ENCODE measurements at regions not wholly inside any gene's neighbourhood (a gene's known extent, or its start where the extent isn't known, plus 50 kb on each side); places are given as distances from the start of the nearest gene placed in this dataset.

DNA sequence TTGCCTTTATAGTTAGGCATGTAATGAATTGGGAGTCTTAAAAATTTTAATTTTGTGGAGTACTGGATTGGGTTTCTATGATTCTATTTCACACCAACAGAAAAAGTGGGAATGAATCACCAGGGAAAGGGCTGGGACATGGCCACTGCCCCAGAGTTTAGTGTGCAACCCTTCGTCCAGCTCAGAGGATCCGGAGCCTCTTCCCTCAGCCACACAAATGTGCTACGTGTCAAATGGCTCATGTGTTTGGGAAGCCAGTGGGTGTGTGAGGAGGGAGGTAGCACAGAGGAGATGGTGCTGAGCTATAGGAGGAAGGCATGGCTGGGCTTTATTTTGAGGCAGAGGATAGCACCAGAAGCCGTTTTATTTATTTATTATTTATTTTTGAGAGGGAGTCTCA is 247.3 kb downstream of the SIPA1L2 start:
- ATAC-seq, result no peak
- TF ChIP-seq, protein P1, sequence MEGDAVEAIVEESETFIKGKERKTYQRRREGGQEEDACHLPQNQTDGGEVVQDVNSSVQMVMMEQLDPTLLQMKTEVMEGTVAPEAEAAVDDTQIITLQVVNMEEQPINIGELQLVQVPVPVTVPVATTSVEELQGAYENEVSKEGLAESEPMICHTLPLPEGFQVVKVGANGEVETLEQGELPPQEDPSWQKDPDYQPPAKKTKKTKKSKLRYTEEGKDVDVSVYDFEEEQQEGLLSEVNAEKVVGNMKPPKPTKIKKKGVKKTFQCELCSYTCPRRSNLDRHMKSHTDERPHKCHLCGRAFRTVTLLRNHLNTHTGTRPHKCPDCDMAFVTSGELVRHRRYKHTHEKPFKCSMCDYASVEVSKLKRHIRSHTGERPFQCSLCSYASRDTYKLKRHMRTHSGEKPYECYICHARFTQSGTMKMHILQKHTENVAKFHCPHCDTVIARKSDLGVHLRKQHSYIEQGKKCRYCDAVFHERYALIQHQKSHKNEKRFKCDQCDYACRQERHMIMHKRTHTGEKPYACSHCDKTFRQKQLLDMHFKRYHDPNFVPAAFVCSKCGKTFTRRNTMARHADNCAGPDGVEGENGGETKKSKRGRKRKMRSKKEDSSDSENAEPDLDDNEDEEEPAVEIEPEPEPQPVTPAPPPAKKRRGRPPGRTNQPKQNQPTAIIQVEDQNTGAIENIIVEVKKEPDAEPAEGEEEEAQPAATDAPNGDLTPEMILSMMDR (IDR thresholded peaks at IDR 0.05), result no peak
- intact Hi-C loops (cut with DNase I), result no loop called here

GRCh38 chr1:232381394-232382100 is 248.4 kb downstream of the SIPA1L2 start:
- no peak for ATAC-seq

More for the DNA sequence above, 247.3 kb downstream of the SIPA1L2 start:
- DNase-seq, result no peak
- H3K4me1 ChIP-seq, result no peaks in the 10 kb centered on the region
- H3K27ac ChIP-seq, result no peak overlapping the region
- H3K9me3 ChIP-seq, result no peaks in the 10 kb centered on the region
- H3K4me3 ChIP-seq, result no peak overlapping the region
- no peaks in the 10 kb centered on the region for H3K27me3 ChIP-seq
- no peaks in the 10 kb centered on the region for H3K36me3 ChIP-seq

GRCh38 chr1:232380596-232380995 is 249.3 kb downstream of the SIPA1L2 start:
- no peak overlapping the region for H3K4me3 ChIP-seq
- no peaks in the 10 kb centered on the region for H3K27me3 ChIP-seq
- no peak overlapping the region for H3K27ac ChIP-seq
- ATAC-seq (no peak), DNase-seq (no peak)
- H3K9me3 ChIP-seq, result no peaks in the 10 kb centered on the region
- H3K4me1 ChIP-seq, result no peaks in the 10 kb centered on the region
- intact Hi-C loops (cut with DNase I), result no loop called here
- H3K36me3 ChIP-seq, result no peaks in the 10 kb centered on the region
- TF ChIP-seq, protein P1 (IDR thresholded peaks at IDR 0.05), result no peak

More at GRCh38 chr1:232381394-232382100, 248.4 kb downstream of the SIPA1L2 start:
- Histone ChIP-seq H3K27me3 (no peaks in the 10 kb centered on the region), H3K9me3 (no peaks in the 10 kb centered on the region), H3K27ac (no peak overlapping the region), H3K4me3 (no peak overlapping the region), H3K36me3 (no peaks in the 10 kb centered on the region), H3K4me1 (no peaks in the 10 kb centered on the region)
- intact Hi-C loops (cut with DNase I), result no loop called here
- no peak for DNase-seq
- TF ChIP-seq, protein P1 (IDR thresholded peaks at IDR 0.05), result no peak

- Histone ChIP-seq H3K27ac (no peak overlapping the region), H3K27me3 (no peaks in the 10 kb centered on the region), H3K4me1 (no peaks in the 10 kb centered on the region), H3K9me3 (no peaks in the 10 kb centered on the region), H3K36me3 (no peaks in the 10 kb centered on the region), H3K4me3 (no peak overlapping the region)
- intact Hi-C loops (cut with DNase I), result no loop called here
- TF ChIP-seq, protein P1 (IDR thresholded peaks at IDR 0.05), result no peak
- DNase-seq (no peak), ATAC-seq (no peak)
Observed at GRCh38 chr1:232380131-232380530, 249.8 kb downstream of the SIPA1L2 start.

- H3K27ac ChIP-seq, result no peak overlapping the region
- intact Hi-C loops (cut with DNase I), result no loop called here
Observed at GRCh38 chr1:232379063-232379434, 250.9 kb downstream of the SIPA1L2 start.

More at GRCh38 chr1:232379063-232379434, 250.9 kb downstream of the SIPA1L2 start:
- TF ChIP-seq, protein P1 (IDR thresholded peaks at IDR 0.05), result no peak
- no peak for DNase-seq
- H3K4me1 ChIP-seq, result no peaks in the 10 kb centered on the region
- no peaks in the 10 kb centered on the region for H3K9me3 ChIP-seq
- no peak overlapping the region for H3K4me3 ChIP-seq
- no peaks in the 10 kb centered on the region for H3K27me3 ChIP-seq
- no peak for ATAC-seq
- no peaks in the 10 kb centered on the region for H3K36me3 ChIP-seq

Measured in upper lobe of right lung (tissue), 1 donor.